GM13976 (cell line): ENCODE measurements at regions not wholly inside any gene's neighbourhood (a gene's known extent, or its start where the extent isn't known, plus 50 kb on each side); places are given as distances from the start of the nearest gene placed in this dataset.

ENCODE experiments used
- DNase-seq: peaks from one replicate; pipeline ENCODE4 v3.0.0; 2012; ENCODE audit warnings: low spot score
- in situ Hi-C: fragments of 300-500 bp; cut with MboI; formaldehyde crosslinking; loops from one replicate; pipeline ENCODE4 v1.12.0; 2022; ENCODE audit warnings: low sequenced_read_pairs, mixed read lengths, inconsistent platforms; ENCODE audit not compliant: unreplicated experiment
- TF ChIP-seq, protein P1 (sequence below): IDR thresholded peaks from 2 replicates; pipeline ENCODE4 v1.5.1; 2012; ENCODE audit warnings: borderline replicate concordance, mild to moderate bottlenecking; ENCODE audit not compliant: insufficient read depth; ENCODE audit errors: extremely low read depth, missing control alignments, control extremely low read depth

DNA sequence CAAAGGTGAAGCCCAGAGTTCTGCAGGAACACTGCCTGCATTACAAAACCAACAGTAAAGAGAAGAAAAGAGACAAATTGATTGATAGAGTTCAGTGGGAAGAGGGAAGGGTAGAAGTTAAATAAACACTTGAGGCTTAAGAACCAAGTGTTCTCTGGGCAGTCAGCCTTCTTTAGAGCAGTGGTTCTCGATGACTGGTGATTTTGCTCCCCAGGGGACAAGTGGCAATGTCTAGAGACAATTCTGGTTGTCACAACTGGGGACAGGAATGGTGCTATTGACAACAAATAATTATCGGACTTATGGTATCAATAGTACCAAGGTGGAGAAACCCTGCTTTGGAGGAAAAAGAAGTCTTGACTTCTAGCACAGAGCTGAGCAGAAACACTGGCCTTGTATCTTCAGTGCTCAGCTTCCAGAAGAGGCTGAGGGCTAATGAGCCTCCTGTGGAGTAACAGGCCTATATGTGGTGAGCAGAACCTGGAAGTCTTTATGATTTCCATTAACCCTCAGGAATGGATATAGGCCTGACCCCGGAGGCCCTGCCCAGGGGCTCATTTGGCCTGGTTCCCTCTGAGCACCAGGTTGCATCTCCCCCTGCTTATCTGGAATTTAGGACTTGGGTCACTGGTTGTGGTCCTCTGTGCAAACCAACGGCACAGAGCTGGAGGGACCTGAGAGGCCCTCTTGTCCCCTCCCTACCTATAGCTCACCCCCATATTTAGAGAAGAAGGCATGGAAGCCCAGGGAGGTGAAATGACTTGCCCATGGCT is 204.6 kb upstream of the PWP1 start:
- in situ Hi-C loops: no loop called here
- TF ChIP-seq, protein P1, sequence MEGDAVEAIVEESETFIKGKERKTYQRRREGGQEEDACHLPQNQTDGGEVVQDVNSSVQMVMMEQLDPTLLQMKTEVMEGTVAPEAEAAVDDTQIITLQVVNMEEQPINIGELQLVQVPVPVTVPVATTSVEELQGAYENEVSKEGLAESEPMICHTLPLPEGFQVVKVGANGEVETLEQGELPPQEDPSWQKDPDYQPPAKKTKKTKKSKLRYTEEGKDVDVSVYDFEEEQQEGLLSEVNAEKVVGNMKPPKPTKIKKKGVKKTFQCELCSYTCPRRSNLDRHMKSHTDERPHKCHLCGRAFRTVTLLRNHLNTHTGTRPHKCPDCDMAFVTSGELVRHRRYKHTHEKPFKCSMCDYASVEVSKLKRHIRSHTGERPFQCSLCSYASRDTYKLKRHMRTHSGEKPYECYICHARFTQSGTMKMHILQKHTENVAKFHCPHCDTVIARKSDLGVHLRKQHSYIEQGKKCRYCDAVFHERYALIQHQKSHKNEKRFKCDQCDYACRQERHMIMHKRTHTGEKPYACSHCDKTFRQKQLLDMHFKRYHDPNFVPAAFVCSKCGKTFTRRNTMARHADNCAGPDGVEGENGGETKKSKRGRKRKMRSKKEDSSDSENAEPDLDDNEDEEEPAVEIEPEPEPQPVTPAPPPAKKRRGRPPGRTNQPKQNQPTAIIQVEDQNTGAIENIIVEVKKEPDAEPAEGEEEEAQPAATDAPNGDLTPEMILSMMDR: no peak
- DNase-seq: no peak

DNA sequence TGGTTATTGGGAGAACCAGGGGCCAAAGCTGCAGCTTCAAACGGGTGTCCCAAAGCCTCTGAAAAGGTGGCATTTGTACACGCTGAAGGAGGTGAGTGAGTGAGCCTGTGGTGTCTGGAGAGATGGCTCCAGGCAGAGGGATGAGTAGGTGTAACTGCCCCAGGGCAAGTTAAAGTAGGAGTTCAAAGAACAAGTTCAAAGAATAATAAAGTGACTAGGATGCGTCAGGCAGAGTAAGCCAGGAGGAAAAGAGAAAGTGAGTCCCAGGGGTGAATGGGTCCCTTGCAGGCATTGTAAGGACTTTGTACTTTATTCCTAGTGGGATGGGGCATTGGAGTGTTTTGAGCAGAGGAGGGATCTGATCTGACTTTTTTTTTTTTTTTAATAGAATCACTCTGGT is 201.4 kb upstream of the PWP1 start:
- TF ChIP-seq, protein P1: no peak
- in situ Hi-C loops: no loop called here
- DNase-seq: no peak

DNA sequence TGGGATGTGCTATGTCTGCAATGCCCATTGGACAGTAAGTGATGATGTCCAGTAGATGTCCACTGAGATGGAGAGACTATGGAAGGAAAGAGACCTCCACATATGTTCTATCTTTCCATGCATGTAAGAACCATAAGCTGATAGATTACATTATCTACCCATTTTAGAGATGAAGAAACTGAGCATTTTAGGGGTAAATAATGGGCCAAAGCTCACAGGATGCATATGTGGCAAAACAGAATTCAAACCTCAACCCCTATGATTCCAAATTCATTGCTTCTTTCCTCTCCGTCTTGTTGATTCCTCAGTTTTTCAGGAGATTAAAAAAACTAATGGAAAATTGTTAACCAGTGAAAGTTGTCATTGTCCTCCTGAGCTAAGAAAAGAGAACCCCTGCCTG is 200.7 kb upstream of the PWP1 start:
- in situ Hi-C loops: no loop called here
- TF ChIP-seq, protein P1: no peak
- no peak for DNase-seq

DNA sequence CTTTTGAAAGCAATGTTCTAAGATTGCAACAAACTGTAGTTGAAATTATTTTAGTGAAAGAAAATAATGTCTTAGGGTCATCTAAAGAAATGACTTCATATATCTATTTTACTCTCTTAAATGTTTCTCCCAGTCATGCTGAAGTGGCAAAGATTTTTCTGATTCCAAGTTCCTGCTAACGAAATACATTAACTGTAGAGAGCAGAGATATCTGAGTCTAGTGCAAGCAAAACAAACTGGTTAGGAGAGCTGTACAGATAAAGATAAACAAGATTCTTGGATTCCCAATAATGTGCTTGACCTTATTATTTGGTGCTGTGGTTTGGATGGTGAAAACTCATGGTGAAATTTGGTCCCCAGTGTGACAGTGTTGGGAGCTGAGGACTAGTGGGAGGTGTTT is 199.9 kb upstream of the PWP1 start:
- DNase-seq: no peak
- in situ Hi-C loops: no loop called here
- TF ChIP-seq, protein P1: no peak

DNA sequence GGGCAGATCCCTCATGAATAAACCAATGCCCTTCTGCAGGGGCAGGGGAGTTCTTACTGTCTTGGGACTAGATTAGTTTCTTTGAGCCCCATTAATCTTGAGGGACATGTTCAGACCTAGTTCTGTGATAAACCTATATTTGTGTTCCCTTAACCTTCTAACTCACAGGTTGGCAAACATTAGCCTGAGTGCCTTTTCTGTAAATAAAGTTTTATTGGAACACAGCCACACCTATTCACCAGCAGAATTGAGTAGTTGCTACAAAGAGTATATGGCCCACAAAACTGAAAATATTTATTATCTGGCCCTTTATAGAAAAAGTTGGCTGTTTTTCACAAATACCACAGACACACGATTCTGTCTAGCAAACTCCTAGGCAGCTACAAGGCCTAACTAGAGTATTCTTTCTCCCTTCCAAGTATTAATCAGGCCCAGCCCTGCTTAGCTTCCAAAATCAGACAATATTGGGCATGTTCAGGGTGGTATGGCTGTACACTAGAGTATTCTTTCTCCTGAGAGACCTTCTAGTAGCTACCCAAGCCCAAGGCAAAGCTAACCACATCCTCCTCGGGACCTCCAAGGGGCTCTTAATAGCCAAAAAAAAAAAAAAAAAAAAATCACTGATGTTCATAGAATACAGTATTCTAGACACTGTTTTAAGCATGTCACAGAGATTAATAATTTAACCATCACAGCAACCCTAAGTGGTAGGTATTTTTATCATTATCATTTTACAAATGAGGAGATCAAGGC is 199.3 kb upstream of the PWP1 start:
- DNase-seq: no peak
- in situ Hi-C loops: no loop called here
- TF ChIP-seq, protein P1: no peak

DNA sequence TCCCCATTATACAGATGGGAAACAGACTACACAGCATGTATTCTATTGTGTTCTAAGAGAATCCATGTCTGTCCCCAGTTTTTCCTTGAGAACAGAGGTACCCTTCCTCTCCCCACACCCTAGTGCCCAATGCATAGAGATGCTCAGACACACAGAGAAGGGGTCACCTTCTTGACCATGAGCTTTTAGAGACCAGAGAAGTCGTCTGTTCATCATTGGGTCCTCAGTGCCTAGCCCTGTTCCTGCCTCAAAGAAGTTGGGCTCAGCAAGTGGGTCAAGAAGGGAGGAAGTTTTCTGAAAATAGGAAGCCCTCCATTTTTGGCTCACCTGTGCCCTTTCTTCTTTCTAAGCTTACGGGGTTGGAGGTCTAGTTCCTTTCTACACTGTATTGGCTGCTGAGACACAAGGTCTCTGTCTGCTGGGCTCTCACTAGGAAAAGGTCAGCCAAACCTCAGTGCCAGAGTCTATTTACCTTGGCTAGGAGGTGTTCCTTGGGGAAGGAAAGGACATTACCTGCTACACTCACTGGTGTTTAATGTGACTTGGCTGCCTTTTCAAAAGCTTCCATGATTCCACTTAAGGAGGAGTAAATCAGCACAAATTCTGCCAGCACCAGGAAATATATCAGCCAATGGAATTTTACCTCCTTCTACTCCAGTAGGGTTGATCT is 198.5 kb upstream of the PWP1 start:
- no peak for DNase-seq
- TF ChIP-seq, protein P1: no peak
- in situ Hi-C loops: no loop called here
